ENCODE measurements at regions not wholly inside any gene's neighbourhood (a gene's known extent, or its start where the extent isn't known, plus 50 kb on each side); places are given as distances from the start of the nearest gene placed in this dataset.
"Not testable (repeated sequence)": the region's sequence is repeated elsewhere in the genome, so short reads cannot be mapped to it uniquely, and the experiment has no call there.

GRCh38 chr7:93706162-93706561 is 131.6 kb upstream of the CALCR start:
- TF ChIP-seq CTCF, POLR2A (IDR thresholded peaks at IDR 0.05): not testable (repeated sequence)
